ENCODE measurements at regions not wholly inside any gene's neighbourhood (a gene's known extent, or its start where the extent isn't known, plus 50 kb on each side); places are given as distances from the start of the nearest gene placed in this dataset.

DNA sequence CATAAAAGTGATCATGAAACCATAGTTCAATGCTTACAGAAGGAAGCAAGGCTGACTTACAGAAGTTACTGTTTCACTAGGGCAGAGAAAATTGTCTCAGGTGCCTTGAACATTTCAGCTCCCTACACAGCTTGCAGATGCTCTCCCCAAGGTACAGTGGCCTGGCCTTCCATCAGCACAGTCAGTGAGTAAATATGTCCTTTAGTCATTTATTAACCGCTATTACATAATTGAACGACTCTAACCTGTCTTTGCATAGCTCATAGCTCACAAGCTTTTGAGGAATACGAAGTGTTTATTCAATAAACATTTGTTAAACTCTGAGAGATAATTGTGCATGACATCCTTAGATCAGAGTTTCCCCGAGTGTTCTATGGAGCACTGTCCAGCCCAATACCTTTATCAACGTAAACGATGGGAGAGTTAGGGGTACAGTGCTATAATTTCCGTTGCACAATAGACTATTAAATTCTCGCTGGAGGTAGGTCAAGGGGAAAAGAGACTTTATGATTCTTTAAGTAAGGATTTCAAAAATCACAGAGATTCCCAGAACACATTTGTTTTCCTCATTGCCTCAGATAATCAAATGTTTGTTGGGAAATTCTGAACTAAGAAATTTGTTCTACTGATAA, 677.8 kb downstream of the TSN start:
- DNase-seq, result no peak

DNA sequence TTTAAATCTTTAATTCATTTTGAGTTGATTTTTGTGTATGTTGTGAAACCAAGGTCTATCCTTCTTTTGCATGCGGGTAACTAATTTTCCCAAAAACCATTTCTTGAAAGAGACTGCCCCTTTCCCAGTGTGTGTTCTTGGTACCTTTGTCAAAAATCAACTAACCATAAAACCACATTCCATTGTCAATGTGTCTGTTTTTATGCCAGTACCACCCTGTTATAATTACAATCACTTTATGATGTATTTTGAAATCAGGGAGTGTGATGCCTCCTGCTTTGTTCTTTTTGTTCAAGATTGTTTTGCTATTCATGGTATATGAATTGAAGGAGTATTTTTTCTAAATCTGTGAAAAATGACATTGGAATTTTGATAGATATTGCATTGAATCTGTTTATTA, 689.6 kb downstream of the TSN start:
- DNase-seq, result no peak

DNA sequence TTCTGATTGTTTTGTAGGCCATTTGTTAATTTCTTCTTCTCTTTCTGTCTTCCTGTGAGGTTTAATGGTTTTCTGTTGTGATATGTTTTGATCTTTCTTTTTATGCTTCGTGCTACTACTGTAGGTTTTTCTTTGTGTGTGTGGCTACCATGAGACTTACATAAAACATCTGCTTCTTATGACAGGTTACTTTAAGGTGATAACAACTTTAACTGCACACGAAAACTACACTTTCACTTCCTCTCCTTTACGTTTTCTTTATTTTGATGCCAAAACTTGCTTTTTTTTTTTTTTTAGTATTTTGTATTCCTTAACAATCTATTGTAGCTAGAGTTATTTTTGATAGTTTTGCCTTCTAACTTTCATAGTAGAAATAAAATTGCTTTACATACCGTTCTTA, 691.3 kb downstream of the TSN start:
- no peak for DNase-seq

DNA sequence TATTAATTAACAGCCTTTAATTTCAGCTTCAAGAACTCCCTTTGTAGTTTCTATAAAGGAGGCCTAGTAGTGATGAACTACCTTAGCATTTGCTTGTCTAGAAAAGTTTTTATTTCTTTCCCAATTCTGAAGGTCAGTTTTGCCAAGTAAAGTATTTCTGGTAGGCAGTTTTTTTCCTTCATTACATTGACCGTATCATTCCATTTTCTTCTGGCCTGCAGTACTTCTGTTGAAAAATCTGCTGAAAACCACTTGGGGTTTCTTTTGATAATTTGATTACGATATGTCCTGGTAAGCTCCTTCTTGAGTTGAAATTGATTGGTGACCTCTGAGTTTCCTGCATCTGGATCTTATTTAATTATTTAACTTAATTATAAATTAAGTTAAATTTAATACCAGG, 691.8 kb downstream of the TSN start:
- no peak for DNase-seq

DNA sequence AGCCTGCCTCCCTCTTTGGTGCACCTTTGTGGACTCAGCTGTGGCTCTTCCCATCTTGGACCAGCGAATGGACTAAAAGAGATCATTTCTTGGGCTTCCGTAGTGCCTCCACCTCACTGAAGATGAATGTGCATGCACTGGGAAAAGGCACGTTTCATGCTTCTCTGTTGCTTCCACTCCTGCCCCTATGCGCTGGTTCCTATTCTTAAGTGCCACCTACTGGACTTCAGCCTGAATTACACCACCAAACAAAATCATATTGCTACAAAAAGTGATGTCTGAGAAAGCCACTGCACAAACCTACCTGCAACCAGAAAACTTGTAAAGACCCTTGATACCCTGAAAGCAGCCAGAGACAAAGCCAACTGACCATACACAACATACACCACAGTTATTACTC, 695.6 kb downstream of the TSN start:
- DNase-seq, result no peak

DNA sequence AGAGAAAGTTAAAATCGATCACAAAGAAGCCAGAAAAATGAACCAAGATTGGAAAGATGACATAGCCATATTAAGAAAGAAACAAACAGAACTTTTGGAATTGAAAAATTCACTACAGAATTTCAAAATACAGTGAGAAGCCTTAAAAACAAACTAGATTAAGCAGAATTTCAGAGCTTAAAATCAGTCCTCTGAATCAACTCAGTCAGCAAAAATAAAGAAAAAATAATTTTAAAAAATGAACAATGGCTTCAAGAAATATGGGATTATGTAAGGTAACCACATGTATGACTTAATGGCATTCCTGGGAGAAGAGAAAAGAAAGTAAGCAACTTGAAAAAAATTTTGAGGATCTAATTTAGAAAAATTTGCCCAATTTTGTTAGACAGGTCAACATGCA, 696.2 kb downstream of the TSN start:
- no peak for DNase-seq

DNA sequence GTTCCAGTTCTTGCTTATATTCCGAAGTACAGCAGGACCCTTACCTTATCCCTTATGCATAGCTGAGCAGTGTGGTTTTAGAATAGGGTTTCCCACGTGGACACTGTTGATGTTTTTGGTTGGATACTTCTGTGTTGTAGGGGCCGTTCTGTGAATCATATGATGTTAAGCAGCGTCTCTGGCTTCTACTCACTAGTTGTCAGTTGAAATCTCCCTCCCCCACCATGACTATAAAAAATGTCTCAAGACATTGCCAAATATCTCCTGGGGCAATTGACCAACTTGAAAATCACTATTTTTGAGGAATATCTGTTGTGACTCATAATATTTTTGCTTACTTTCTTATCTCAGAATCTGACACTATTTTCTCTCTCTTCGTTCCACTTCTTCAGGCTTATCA, 713.7 kb downstream of the TSN start:
- no peak for DNase-seq

DNA sequence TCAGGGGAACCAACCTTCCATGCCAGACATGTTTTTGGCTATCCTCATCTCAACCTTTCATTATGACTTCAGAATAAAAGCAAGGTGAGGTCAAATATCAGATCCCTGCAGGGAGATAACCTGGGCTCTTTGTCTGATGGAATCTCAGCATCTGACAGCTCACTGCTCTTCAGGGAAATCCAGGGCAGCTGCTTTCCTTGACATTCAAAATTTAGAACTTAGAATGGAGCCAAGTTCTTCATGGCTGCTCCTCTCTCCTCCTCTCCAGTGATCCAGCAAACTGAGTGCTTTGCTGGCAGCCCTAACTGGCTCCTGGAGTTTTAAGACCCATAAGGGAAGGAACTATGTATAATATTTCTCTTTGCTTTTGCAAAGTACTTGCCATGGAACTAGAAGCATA, 716.3 kb downstream of the TSN start:
- no peak for DNase-seq

DNA sequence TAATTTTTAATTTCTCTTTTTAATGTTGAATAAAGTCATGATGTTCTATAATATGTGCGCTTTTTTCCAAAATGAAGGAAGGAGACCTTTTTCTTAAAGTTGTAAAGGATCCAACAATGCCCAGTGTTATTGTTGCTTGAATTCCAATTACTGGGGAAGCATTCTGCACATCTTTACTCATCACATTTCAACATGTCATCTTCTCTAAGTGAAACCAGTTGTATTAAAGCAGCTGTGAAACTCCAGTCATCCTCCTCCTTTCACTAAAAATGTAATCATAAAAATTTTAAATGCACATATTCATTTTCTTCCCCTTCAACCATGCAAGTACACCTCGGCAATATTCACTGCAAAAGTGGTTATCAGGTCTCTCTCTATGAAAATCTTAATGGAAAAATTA, 722.7 kb downstream of the TSN start:
- DNase-seq, result no peak

DNA sequence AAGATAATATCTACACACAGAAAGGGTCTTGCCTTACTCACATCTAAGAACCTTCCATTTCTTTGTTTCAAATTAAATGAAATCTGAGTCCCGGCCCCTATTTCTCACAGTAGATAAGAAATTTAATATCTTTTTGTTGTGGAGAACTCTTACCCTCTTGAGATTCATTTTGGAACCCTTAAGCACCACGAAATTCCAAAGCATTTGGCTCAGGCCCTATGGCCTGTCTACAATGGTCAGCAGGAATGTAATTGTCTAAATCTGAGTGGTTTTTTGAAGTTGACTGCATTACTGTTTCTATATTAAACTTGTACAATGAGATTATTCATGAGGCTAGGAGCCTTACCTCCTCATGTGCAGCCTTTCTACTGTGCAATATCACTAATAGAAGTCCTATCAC, 723.3 kb downstream of the TSN start:
- no peak for DNase-seq

DNA sequence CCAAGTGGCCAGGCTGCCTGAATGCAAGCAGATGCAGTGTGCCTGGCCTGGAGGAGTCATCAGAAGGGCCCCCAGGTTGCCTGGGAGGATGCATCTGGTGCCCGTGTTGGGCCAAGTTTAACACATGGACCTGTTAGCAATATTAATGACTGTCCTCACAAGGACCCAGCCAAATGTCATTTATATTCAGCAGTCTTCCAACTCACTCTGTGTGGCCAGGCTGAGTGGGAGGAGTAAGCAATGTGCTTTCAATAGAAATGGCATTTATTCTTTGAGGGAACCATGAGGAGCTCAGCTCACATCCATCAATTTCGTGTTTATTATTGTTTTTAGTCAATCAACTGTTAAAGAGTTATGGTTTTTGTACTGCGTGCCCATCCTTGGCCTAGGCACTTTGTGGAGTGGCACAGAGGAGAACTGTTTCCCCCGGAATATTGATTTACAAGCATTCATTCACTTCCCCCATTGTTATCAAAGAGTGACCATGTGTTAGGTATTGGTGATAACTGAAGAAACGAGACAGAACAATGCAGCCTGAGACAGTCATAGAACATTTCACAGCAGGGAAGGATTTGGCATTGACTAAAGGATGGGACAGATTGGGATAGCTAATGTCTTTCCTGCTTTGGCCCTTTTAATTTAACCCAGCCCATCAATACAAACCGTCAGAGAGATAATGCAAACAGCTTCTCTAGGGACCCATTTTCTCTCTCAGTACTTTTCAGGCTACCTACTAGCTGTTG, 725.2 kb downstream of the TSN start:
- no peak for DNase-seq

DNA sequence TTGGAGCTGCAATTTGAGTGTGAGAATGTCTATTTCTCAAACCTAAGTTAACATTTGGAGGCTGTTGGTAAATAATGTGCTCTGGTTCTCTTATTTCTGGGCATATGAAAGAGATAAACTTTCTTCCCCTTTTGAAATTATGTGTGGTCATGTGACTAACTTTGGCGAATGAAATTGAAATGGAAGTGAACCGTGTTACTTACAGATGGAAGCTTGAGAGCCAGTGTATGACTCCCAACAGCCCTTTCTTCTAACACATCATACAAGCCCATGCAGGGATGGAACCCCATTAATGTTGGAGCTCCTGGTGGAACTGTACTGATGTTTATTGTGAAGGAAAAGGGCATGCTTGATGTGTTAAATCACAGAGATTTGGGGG, 725.8 kb downstream of the TSN start:
- DNase-seq, result no peak

DNA sequence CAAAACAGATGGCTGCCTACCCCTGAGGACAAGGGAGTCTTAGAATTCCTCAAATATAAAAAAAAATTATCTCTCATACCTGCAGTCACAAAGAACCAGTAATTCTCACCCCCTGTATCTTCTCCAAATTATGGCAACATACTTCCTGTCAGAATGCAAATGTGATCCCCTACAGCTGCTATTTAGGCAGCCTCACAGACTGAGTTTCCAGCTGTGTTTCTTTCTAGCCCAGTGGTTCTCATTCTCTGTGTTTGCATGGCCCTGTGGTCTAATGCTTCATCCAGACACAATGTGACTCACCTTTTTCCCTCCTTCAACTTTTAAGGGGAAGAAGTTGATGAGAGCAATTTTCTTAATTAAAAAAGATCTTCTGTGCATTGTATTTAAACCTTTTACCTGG, 726.3 kb downstream of the TSN start:
- DNase-seq, result no peak

DNA sequence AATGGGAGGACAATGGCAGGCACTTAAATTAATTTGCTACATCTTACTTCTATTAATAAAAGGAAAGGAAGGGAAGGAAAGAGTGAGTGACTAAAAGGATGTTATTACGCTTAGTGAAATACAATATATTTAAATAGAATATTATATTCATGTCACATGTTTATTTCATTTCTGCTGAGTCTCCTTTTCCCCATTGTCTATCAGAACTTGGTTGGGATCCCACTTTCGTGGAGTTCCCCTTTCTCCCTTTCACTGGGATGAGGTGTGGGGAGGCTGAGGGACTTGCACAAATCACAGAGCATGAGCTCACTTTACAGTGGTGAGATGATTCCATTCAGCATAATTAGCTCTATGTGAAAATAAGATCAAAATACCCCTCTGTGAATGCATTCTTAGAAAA, 730.6 kb downstream of the TSN start:
- no peak for DNase-seq

DNA sequence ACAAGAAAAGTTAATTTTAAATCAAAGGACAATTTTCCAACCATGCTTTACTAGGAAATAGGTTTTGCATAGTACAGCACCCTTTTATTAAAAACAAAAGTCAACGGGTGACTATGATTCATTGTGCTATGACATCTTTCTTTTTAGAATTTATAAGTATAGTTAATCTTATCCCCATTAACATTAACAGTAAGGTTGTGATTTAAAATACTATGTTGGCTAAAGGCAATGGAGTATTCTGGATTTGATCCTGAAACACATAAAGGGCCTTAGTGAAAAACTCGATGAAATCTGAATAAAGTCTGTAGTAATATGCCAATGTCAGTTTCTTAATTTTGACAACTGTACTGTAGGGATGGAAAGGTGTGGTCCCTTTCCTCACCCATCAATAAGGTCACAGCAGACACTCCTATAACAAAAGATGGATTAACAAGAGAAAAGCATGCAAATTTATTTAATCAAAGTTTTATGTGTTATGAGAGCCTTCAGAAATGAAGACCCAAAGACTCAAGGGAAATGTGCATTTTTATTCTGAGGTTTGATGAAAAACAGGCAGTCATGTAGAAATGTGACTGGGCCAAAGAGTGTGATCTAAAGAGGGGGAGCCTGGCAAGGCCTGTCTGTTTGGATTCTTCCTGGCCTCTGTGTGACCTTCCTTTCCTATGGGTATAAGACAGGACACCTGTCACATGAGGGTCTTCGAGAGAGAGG, 731.4 kb downstream of the TSN start:
- no peak for DNase-seq

DNA sequence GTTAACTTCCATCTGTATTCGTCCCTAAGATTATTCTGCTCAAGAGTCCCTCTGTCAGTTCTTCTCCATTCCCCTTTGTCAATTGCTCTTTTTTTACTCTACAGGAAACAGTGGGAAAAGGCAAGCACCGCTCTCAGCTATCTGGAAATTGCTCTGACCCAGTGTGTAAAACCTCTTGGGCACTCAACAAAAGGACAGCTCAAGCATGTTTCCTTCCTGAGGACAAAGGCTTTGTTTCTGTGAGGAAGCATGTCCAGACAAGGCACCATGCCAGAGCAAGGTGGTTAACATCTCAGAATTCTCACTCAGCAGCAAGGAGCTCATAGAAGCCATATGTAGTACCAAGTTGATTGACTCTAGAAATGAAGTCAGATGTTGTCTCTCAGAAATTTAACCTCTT, 735.6 kb downstream of the TSN start:
- no peak for DNase-seq

DNA sequence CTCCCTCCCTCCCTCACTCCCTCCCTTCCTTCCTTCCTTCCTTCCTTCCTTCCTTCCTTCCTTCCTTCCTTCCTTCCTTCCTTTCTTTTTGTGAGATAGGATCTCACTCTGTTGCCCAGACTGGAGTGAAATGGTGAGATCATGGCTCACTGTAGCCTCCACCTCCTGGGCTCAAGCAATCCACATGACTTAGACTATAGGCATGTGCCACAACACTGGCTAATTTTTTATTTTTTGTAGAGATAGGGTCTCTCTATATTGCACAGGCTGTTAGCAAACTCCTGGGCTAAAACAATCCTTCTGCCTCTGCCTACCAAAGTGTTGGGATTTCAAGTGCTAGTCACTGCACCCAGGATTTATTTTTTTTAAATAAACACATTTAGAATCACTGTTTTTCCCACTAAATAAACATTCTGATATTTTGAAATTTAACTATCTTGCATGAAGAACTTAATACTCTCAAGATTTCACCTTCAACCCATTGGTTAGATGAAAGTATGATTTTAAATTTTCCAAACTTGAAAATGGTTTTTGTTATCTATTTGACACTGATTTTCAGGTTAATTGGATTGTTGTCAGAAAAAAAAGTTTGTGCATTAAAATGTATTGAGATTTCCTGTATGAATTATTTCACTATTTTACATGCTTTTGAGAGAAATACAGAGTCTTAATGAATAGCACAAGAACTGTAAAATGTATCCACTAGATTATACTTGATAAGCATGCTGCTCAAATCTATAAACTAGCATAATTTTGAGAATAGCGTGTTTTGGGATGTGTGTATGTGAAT, 745.1 kb downstream of the TSN start:
- no peak for DNase-seq

DNA sequence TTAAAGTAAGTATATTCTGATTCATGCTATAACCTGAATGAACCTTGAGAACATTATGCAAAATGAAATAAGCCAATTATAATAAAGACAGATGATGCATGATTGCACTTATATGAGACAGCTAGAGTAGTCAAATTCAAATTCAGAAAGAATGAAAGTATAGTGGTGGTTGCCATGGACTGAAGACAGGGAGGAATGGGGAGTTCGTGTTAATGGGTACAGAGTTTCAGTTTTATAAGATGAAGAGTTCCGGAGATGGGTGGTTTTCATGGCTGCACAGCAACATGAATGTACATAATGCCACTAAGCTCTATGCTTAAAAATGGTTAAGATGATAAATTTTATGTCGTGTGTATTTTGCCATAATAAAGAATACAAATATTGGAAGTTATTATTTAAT, 751.2 kb downstream of the TSN start:
- no peak for DNase-seq

DNA sequence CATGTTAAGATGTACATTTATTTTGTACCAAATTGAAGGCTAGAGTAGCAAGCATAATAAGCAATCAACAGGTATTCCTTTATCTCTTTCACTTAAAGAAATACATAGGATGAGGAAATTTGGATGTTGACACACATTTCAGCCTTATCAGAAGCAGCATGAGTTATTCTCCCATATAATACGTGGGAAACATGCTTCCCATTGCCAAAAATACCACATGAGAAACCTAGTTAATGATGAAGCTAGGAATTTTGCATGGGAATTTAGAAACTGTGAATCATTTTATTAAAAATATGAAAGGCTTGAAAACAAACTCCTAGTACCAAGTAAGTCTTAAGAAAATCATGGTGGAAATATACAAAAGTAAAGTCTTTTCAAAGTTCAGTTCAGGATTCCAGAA, 751.8 kb downstream of the TSN start:
- no peak for DNase-seq

DNA sequence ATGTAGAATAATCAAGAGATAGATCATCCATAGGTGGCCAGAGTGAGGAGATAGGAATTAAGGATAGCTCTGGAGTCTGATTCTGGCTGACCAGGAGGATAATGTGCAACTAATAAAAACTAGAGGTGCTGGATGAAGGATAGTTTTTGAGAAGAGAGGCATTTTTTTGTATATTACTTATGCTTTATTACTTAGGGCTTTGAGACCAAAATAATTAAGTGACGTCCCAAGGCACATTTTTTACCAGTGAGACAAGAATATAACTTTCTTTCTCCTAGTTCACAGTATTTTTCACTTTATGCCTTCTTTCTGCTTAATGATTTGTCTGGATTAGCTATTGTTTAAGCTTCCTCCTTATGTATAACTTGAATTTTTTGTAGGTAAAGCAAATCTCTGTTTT, 756.6 kb downstream of the TSN start:
- no peak for DNase-seq

DNA sequence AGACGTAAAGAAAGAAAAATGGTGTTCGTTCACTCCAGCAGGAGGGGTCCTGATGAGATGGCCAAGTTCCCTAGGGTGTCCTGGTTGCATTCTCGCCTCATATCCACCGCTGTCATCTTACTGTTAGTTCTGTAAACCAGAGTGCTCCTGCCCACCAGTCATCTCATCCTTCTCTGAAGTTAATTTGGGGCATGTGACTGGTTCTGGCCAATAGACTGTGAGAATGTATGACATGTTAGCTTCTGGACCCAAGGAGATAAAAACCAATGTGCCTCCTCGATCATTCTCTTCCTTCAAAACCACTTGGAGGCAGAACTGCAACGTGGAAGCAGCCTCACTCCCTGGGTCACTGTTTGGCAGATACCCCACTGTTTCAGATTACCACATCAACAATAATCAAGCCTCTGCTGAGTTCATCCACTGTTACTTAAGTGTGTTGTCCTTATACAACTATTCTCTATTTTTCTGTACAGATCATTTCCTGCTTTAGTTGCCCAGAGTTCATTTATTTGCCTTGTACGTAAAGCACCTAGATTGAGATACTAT, 759.1 kb downstream of the TSN start:
- DNase-seq, result no peak

DNA sequence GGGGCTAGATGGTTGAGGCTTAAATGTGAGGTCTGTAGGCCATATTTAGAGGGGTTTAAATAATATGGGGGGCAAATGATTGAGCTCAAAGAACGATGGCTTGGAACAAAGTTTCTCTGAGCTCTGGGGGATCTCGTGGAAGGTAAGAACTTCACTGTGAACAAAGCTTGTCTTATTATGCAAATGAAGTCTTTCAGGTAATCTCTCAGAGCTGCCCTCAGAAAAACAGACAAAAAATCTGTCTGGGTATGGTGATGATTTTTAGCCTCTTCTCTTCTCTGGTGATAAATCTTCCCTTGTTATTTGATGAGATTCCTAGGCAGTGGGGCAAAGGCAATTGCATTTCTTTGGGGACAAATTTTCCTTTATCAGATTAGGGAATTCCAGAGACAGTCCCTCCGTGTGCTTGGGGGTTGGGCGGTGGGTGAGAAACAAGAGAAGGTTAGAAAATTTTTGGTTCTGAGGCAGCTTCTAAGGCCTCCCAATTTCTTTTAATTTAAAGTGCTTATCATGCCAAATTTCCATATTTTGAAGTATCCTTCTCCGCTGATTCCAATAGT, 760.4 kb downstream of the TSN start:
- DNase-seq, result no peak

DNA sequence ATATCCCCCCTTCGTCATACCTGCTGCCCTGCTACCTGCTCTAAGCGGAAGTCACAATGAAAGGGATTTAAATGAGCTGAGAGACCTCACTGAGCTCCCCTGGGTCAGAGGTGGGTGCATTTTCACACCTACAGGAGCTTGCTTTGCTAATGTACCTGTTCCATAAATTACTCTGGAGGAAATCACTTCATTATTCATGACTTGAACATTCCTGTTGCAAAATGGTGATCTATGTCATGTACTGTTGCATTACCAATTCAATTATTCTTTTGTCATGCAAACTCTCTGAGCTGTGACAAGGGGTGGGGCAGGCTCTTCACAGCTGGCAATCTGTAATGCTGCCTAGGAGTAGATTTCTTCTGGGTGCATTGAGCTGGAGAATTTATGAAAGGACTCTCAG, 761.3 kb downstream of the TSN start:
- DNase-seq, result no peak

All from CD4-positive, alpha-beta T cell treated with Interleukin-4 for 1 hour (primary cell).